Renal pelvis (tissue), 1 donor: ENCODE measurements at regions not wholly inside any gene's neighbourhood (a gene's known extent, or its start where the extent isn't known, plus 50 kb on each side); places are given as distances from the start of the nearest gene placed in this dataset.
"Not testable (repeated sequence)": the region's sequence is repeated elsewhere in the genome, so short reads cannot be mapped to it uniquely, and the experiment has no call there.

Source experiments
- DNase-seq: peaks from one replicate; pipeline ENCODE4 v3.0.0-alpha.2; 2013

DNA sequence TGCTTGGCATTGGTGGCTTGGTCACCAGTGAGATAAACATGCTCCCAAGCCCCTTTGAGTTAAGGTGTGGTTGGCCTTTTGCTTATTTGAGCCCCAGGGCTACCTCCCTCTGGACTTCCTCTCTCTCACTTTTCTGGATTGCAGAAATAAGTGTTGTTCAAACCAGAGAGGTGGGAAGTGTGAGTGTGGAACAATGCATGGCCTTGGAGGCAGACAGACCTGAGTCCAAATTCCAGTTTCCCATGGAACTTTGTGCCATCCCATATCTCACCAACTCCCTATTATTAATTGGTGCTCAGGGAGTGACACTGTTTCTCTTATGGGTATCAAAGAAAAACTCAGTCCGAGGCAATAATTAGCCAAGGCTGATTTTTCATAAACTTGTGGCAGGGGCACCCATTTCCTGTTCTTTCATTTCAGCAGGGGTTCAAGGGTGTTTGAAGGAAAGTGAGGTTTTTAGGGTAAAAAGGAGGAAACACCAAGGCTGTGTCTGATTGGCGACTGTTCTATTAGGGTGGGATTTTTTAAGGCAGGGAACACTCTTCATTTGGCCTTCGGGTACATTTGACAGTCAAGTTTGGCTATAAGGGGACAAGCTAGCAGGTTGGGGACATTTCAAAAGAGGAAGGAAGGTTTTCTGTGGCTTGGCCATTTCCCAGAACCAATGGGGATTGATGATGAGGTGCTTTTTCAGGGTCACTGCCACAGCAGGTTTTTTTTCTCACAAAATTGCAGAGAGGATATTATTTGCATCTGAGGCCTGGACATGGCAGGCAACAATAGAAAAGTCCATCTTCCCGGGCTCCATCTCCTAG, 148.8 kb upstream of the NPY start:
- DNase-seq = no peak

DNA sequence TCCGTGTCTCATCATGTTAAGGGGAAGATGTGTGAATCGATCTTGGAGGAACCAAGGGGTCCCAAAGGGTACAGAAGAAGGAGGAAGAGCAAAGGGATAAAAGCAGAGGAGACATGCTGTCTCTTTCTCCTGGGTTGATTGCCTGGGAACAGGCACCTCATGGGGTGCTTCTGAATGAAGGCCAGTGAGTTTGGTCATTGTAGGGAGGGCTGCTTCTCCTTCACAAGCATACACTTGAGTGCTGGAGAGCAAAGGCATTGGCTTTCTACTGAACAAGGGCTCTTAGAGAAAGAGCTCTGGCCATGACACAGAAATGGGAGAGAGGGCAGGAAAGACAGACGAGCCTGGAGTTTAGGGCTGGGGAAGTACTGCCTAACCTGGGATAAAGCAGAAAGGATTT, 146.7 kb upstream of the NPY start:
- DNase-seq = no peak

- DNase-seq = no peak
Observed at GRCh38 chr7:24138343-24138742, 145.6 kb upstream of the NPY start.

- DNase-seq = no peak
Observed at GRCh38 chr7:24140001-24140400, 144.0 kb upstream of the NPY start.

DNA sequence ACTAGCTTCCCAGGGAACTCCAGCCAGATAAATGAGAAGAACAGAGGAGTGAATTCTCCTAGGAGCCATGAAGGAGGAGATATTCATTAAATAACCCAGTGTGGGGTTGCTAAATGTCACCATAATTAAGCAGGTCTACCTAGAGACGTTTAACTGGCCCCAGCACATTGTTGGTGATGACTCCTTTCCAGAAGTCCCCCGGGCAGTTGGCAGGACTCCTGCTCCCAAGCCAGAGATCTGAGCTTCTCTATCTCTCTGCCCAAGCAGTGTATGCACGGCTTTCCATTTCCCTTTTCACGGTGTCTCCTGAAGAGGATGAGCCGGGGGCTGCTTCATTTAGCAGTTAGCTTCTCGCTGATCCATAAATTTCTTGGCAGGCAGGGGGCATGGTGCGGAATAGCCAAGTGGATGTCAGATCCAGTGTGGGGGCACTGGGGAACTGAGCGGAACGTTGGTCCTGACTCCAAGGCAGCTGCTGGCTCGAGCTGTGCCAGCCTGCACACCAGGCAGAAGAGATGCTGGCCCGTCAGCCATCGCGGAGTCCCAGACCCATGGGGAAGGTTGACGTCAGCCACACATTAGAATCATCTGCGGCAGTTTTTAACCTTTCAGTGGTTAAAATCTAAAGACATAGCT, 142.0 kb upstream of the NPY start:
- no peak for DNase-seq

DNA sequence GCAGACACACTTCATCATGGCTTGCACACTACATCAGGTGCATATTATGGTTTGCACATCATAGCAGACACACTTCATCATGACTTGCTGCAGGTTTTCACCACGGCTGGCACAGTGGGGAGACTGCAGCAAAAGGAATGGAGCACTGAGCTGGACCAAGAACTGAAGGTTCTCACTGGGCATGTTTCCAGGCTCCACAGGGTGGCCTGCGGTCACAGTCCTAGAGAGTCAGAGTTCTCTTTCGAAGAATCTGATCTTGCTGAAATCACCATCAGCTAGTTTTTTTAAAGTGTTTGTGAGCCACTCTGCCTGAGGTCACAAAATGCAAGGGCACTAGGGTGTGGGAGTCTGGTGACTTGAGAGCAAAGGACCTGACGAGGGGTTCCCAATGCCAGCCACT, 140.4 kb upstream of the NPY start:
- no peak for DNase-seq

DNA sequence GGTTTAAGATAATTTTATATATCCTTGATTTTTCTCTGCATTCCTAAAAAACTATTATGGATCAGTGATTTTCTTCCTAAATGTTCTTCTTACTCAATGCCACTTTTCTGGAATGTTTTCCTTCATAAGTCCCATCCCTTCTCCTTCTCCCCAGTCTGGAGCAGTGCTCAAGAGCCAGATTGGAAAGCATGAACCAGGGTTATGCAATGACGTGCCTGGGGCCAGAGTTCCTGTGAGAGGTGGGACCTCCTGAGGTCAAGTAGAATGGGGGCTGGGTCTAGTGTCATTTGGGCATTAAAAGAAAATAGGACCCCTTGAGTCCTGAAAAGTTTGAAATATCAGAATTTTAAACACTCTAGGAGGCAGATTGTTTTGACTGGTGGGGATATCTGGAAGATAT, 132.0 kb upstream of the NPY start:
- DNase-seq = no peak

DNA sequence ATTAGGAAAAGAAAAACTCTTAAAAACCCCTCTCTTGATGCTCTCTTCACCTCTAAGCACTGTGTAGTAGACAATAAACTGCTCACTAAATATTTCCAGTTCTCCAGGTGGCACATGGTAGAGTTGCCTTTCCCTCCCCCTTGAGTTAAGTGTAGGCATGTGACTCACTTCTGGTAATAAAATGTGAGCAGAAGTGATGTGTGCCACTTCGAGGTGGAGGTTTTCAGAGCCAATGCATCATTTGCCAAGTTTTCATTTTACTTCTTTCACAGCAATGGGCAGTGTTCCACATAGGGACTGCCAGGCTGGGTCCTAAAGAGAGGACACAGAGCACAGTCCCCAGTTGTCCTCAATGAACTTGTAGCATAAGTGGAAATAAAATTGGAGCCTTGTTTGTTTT, 131.6 kb upstream of the NPY start:
- DNase-seq = no peak

DNA sequence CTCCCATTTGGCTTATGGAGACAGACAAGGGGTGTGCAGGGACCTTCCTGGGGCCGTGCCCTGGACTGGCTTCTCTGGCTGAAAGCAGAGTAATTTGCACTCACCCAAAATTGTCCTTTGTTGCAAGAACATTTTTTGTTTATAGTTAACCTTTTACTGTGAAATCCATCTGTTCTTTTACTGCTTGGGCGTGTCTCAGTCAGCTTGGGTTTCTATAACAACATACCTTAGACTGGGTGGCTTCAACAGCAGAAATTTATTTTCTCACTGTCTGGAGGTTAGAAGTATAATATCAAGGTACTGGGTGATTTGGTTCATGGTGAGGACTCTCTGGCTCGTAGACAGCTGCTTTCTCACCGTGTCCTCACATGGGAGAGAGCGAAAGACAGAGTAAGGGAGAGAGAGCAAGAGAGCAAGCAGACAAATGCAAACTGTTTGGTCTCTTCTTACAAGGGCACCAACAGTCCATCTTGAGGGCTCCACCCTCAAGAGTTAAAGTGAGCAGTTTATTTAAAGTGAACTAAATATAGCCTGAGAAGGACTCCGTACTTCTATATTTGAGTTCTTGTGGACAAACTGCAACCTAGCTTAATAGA, 131.0 kb upstream of the NPY start:
- no peak for DNase-seq

DNA sequence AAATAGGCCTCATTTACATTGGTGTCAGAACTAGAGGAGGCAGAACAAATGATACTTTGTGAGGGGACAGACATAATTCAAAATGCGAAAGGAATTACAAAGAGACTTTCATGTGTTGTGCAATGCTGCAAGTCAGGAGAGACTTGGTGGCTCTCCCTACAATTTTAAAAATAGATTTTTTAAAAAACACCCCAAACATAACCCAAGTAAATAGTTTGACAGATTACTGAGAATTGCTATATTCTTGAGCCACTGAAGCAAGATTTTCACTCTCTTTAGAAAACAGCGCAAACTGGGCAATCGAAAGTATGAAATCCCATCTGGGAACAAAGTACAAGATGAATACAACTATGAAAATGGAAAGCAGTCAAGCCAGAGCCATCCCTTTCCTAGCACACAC, 126.3 kb upstream of the NPY start:
- DNase-seq = no peak

DNA sequence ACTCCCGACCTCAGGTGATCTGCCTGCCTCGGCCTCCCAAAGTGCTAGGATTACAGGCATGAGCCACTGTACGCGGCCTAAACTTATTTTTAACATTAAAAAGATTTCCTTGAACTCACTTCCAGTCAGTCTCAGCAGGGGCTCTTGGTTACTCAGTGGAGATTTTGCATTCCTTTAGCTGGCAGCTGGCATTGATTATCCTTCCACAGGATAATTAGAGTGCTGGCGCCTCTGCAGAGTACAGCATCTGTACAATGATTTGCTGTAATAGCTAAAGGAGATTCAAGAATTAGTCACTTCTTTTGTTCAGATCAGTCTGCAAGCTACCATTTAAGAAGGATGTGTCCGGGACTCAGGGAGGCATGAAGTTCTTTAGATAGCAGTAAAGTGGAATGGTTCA, 125.0 kb upstream of the NPY start:
- DNase-seq = no peak

- no peak for DNase-seq
Observed at GRCh38 chr7:24164401-24164800, 119.6 kb upstream of the NPY start.

GRCh38 chr7:24169077-24169624, 114.8 kb upstream of the NPY start:
- DNase-seq = no peak

GRCh38 chr7:24171951-24172350, 112.0 kb upstream of the NPY start:
- not testable (repeated sequence) for DNase-seq

DNA sequence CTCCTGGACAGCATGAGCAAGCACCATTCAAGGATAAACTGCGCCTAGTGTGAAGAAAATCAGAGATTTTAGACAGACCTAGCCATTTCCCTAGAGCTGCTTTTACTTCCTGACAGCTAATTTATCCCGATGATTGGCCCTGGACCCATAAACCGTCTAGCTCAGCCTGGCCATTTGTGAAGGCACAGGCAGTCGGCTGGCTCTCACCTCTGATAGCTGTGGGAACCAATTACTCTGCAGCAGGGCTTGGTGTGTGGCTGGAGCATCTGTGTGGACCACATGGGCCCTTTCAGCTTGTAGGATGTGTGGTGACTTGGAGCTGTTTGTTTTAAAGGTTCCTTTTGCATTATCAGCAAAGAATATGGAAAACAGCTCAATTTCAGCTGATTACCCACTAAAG, 111.1 kb upstream of the NPY start:
- DNase-seq = no peak

DNA sequence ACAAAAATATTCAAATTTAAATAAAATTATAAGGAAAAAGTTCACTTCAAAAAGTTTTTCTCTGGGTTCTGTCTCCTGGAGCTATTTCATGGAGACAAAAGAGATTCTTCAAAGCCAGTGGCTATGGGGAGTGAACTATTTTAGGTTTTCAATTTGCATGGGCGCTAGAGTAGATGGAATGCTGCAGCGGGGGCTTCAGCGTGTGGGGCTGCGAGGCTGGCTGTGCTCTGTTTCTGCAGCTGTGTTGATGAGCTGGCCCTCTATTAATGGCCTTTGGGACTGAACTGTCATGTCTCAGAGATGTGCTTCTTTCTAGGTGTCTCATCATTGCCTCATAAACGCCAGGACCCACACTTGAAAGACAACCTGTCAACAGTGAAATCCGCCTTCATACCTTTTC, 108.4 kb upstream of the NPY start:
- DNase-seq = no peak

DNA sequence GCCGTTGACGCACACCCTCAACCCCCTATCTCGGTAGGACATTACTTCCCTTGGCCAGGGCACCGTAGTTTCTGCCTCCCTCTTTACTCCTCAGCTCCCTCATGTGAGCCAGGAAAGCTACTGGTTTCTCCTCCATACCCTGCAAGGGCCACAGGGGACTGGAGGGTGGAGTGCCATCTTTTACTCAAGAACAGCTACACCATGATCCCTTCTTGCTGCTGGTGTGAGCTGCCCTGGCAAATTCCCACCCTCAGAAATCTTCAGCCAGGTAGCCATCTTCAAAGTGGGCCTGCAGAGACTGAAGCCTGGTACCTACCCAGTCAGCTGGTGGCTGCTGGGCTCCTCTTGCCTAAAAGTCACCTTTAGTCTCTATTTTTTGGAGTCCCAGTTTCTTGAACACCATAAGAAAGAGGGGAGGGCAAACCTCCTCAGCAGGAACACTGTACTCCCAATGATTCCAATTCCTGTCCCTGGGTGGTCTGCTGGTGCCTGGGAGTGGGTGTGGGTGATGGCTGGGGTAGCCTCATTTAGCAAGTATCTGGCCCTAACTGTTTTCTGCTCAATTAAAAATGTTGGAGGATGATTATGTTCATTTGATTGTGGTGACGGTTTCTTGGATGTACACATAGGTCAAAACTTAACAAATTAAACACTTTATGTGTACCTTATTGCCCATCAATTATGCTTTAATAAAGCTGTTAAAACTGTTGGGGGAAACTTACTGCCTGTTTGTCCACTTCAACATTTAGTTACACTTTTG, 105.0 kb upstream of the NPY start:
- no peak for DNase-seq

GRCh38 chr7:24191362-24191761, 92.6 kb upstream of the NPY start:
- no peak for DNase-seq

DNA sequence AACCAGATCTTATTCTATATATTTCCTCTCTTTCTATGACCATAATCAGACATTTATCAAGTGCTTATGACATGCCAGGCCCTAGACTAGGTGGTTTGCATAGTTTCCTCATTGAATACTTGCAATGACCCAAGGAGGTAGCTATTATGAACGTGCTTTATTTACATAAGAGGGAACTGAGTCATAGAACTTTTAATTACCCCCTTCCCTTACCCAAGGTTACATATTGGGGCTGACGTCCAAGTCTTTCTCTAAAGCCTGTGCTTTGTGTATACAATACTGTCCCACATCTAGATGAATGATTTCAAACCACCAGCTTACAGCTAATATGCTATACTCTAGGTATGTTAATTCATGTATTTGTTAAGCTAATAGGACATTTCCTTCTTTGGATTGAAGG, 91.9 kb upstream of the NPY start:
- DNase-seq = no peak

GRCh38 chr7:24192691-24193090, 91.3 kb upstream of the NPY start:
- DNase-seq = no peak

DNA sequence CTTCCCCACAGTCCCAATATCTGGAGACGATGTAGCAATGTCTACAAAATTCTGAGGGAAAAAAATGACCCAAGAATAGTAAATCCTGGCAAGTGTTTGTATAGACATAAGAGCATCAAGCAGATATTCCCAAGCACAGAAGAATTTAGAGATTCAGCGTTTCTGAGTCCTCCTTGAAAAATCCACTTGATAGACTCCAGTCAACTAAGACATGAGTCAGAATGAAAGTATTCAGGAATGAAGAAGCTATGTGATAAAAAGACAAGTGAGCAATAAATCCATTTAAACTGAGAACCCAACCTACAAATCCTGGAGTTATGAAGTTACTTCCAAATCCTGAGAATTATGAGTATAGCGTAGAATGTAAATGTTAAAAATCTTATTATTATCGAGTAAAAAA, 86.1 kb upstream of the NPY start:
- no peak for DNase-seq

DNA sequence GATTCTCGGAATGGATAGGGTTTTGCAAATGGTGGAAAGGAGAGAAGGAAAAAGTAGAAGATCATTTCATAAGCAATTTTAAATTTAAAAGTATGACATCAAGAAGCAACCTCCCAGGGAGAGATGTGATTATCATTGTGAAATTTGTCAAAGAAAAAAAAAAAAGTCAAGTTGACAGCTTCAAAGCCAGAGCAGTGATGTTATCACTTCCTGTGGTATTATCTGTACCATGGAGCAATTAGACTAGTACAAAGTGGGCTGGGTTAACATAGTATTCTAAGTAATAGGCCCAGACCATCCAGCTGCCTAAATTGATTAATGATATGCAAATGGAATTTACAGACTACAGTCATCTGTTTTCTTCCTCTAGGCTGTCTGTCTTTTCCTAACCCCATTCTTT, 84.0 kb upstream of the NPY start:
- DNase-seq = no peak
